Hippocampal formation (tissue), 2 donors: ENCODE measurements at regions not wholly inside any gene's neighbourhood (a gene's known extent, or its start where the extent isn't known, plus 50 kb on each side); places are given as distances from the start of the nearest gene placed in this dataset.

Experiments used
- DNase-seq, 2 donors: peaks; one replicate each; lab custom pipeline; 2025; lab: John Stamatoyannopoulos, UW

- peak; percentile 24 to 75 for DNase-seq
Measured at GRCh38 chr9:108720191-108720642, 135.6 kb downstream of the ACTL7B start.

GRCh38 chr9:108710424-108710823 is 145.4 kb downstream of the ACTL7B start:
- DNase-seq = no peak

- peak in 1 of 2 donors; percentile 21 for DNase-seq
Measured at GRCh38 chr9:108709997-108710396, 145.8 kb downstream of the ACTL7B start.

- no peak for DNase-seq
Measured at GRCh38 chr9:108709126-108709525, 146.7 kb downstream of the ACTL7B start.

GRCh38 chr9:108708448-108708847 is 147.3 kb downstream of the ACTL7B start:
- peak; percentile 33 to 78 for DNase-seq

GRCh38 chr9:108707120-108707519 is 148.7 kb downstream of the ACTL7B start:
- DNase-seq = no peak

GRCh38 chr9:108704156-108704852 is 151.5 kb downstream of the ACTL7B start:
- DNase-seq = no peak

- no peak for DNase-seq
Measured at GRCh38 chr9:108703429-108703828, 152.4 kb downstream of the ACTL7B start.

- DNase-seq = no peak
Measured at GRCh38 chr9:108702681-108703080, 153.1 kb downstream of the ACTL7B start.

GRCh38 chr9:108698801-108699200 is 157.0 kb downstream of the ACTL7B start:
- DNase-seq = no peak

- DNase-seq = no peak
Measured at GRCh38 chr9:108698231-108698630, 157.6 kb downstream of the ACTL7B start.

GRCh38 chr9:108696156-108696555 is 159.6 kb downstream of the ACTL7B start:
- DNase-seq = no peak

- no peak for DNase-seq
Measured at GRCh38 chr9:108694170-108694569, 161.6 kb downstream of the ACTL7B start.

- DNase-seq = no peak
Measured at GRCh38 chr9:108691614-108692013, 164.2 kb downstream of the ACTL7B start.

GRCh38 chr9:108688676-108689075 is 167.1 kb downstream of the ACTL7B start:
- no peak for DNase-seq

- no peak for DNase-seq
Measured at GRCh38 chr9:108688051-108688450, 167.7 kb downstream of the ACTL7B start.

GRCh38 chr9:108687006-108687987 is 168.5 kb downstream of the ACTL7B start:
- no peak for DNase-seq

- DNase-seq = no peak
Measured at GRCh38 chr9:108684288-108685025, 171.3 kb downstream of the ACTL7B start.

- DNase-seq = no peak
Measured at GRCh38 chr9:108683245-108683644, 172.5 kb downstream of the ACTL7B start.

GRCh38 chr9:108681851-108682590 is 173.8 kb downstream of the ACTL7B start:
- no peak for DNase-seq

- DNase-seq = no peak
Measured at GRCh38 chr9:108680946-108681345, 174.8 kb downstream of the ACTL7B start.
